Kidney epithelial cell (primary cell): ENCODE measurements at regions not wholly inside any gene's neighbourhood (a gene's known extent, or its start where the extent isn't known, plus 50 kb on each side); places are given as distances from the start of the nearest gene placed in this dataset.
"Not testable (repeated sequence)": the region's sequence is repeated elsewhere in the genome, so short reads cannot be mapped to it uniquely, and the experiment has no call there.

Experiments
- DNase-seq: peaks from one replicate; pipeline ENCODE4 v3.0.0-alpha.2; 2010; ENCODE audit warnings: low read depth
- H3K27me3 ChIP-seq: 2 replicates; pipeline ENCODE4 v1.6.0; 2011; ENCODE audit warnings: low read length; ENCODE audit not compliant: control insufficient read depth, insufficient read depth
- H3K36me3 ChIP-seq: 2 replicates; pipeline ENCODE4 v1.5.1; 2011; ENCODE audit warnings: low read length; ENCODE audit not compliant: control insufficient read depth, insufficient read depth
- H3K4me3 ChIP-seq: 2 replicates; pipeline ENCODE4 v1.5.1; 2011; ENCODE audit warnings: low read depth, mild to moderate bottlenecking, control low read depth, low read length
- CTCF ChIP-seq: IDR thresholded peaks from 2 replicates; pipeline ENCODE4 v1.5.1; 2011; ENCODE audit warnings: mild to moderate bottlenecking, moderate library complexity, low read length, control low read depth, inconsistent platforms; ENCODE audit not compliant: insufficient read depth, poor library complexity, severe bottlenecking

- Histone ChIP-seq H3K4me3 (no peak overlapping the region), H3K27me3 (no peaks in the 10 kb centered on the region), H3K36me3 (no peaks in the 10 kb centered on the region)
- no peak for TF ChIP-seq CTCF
- DNase-seq = no peak
Measured at GRCh38 chr6:74448850-74449249, 752.8 kb downstream of the CD109 start.

- DNase-seq = no peak
- Histone ChIP-seq H3K36me3 (no peaks in the 10 kb centered on the region), H3K4me3 (no peak overlapping the region), H3K27me3 (no peaks in the 10 kb centered on the region)
- TF ChIP-seq CTCF = no peak
Measured at GRCh38 chr6:74447013-74447412, 751.0 kb downstream of the CD109 start.

- Histone ChIP-seq H3K36me3 (no peaks in the 10 kb centered on the region), H3K27me3 (no peaks in the 10 kb centered on the region), H3K4me3 (no peak overlapping the region)
- no peak for DNase-seq
- TF ChIP-seq CTCF = no peak
Measured at GRCh38 chr6:74439123-74439811, 743.3 kb downstream of the CD109 start.

- H3K4me3 ChIP-seq, DNase-seq, H3K36me3 ChIP-seq, H3K27me3 ChIP-seq: not testable (repeated sequence)
Measured at GRCh38 chr6:74438395-74438794, 742.4 kb downstream of the CD109 start.

- DNase-seq = no peak
- Histone ChIP-seq H3K27me3 (no peaks in the 10 kb centered on the region), H3K4me3 (no peak overlapping the region), H3K36me3 (no peaks in the 10 kb centered on the region)
- TF ChIP-seq CTCF = no peak
Measured at GRCh38 chr6:74434171-74434570, 738.2 kb downstream of the CD109 start.

GRCh38 chr6:74431873-74432580 is 736.0 kb downstream of the CD109 start:
- Histone ChIP-seq H3K36me3 (no peaks in the 10 kb centered on the region), H3K4me3 (no peak overlapping the region), H3K27me3 (no peaks in the 10 kb centered on the region)
- DNase-seq = no peak
- no peak for TF ChIP-seq CTCF
